A549 (cell line): ENCODE measurements at regions not wholly inside any gene's neighbourhood (a gene's known extent, or its start where the extent isn't known, plus 50 kb on each side); places are given as distances from the start of the nearest gene placed in this dataset.

Experiments used
- ATAC-seq, 2 experiments: fragments of 200-7000 bp in 1 of 2; fragments of >200 bp in 1 of 2; cut with Nextera tagmentation in 1 of 2; cut with Tn5 transposase in 1 of 2; 3 replicates each; pipeline versions ENCODE4 v1.8.0 to v1.9.1; 2018 to 2020; ENCODE audit warnings: mild to moderate bottlenecking in 1 of 2, moderate library complexity in 1 of 2
- CTCF ChIA-PET: fragments of 300-600 bp; sonication (Branson Sonifier 250); formaldehyde crosslinking; extraction: SDS; loops from one replicate; lab custom pipeline; 2021; ENCODE audit warnings: antibody characterized with exemption, inconsistent platforms; lab: Yijun Ruan, JAX
- POLR2A ChIA-PET: fragments of 350-600 bp; formaldehyde crosslinking; extraction: SDS; loops from one replicate; lab custom pipeline; 2021; ENCODE audit warnings: antibody characterized with exemption, inconsistent platforms; lab: Yijun Ruan, JAX
- DNase-seq, 2 experiments: peaks; one replicate each; pipeline versions ENCODE4 v3.0.0 to v3.0.0-alpha.2; 2011 to 2016; ENCODE audit warnings: low read depth in 1 of 2, low spot score in 1 of 2
- FAIRE-seq: peaks from 2 replicates; lab custom pipeline; 2011; peaks lifted over from hg19 to GRCh38; lab: Jason Lieb, UNC
- H3K27ac ChIP-seq, 2 experiments: fragments of >200 bp; sonication (Bioruptor Twin); formaldehyde crosslinking; 3 replicates each; pipeline ENCODE4 v1.5.1; 2016 to 2017
- H3K4me1 ChIP-seq: fragments of >200 bp; sonication (Bioruptor Twin); formaldehyde crosslinking; 3 replicates; pipeline ENCODE4 v1.6.1; 2016
- H3K4me2 ChIP-seq: fragments of >200 bp; sonication (Bioruptor Twin); formaldehyde crosslinking; 3 replicates; pipeline ENCODE4 v1.6.1; 2016
- H3K4me3 ChIP-seq: fragments of >200 bp; sonication (Bioruptor Twin); formaldehyde crosslinking; 3 replicates; pipeline ENCODE4 v1.5.1; 2016
- H3K9me3 ChIP-seq: fragments of >200 bp; sonication (Bioruptor Twin); formaldehyde crosslinking; 3 replicates; pipeline ENCODE4 v1.6.1; 2016
- ATOH8 ChIP-seq: fragments of 250-450 bp; sonication (Bioruptor Pico); IDR thresholded peaks from 2 replicates; pipeline ENCODE4 v1.5.0; 2020; ENCODE audit warnings: low read depth, mild to moderate bottlenecking, moderate library complexity
- BHLHE40 ChIP-seq: IDR thresholded peaks from 2 replicates; pipeline ENCODE4 v1.6.1; 2012; ENCODE audit warnings: low read depth, low read length, inconsistent platforms
- CBX2 ChIP-seq: fragments of 200-600 bp; sonication (generic); IDR thresholded peaks from 2 replicates; pipeline ENCODE4 v1.6.1; 2016; ENCODE audit warnings: low read depth, mild to moderate bottlenecking, borderline replicate concordance
- CEBPB ChIP-seq, 2 experiments: fragments of >200 bp in 1 of 2; sonication (Bioruptor Twin) in 1 of 2; formaldehyde crosslinking in 1 of 2; IDR thresholded peaks; 2 replicates each; pipeline ENCODE4 v1.6.1; 2012 to 2016
- CHD4 ChIP-seq: fragments of 200-600 bp; sonication (generic); IDR thresholded peaks from 2 replicates; pipeline ENCODE4 v1.6.1; 2016; ENCODE audit warnings: antibody characterized with exemption, mild to moderate bottlenecking, borderline replicate concordance
- EHMT2 ChIP-seq: fragments of 200-600 bp; sonication (generic); IDR thresholded peaks from 2 replicates; pipeline ENCODE4 v1.6.1; 2016; ENCODE audit warnings: antibody characterized with exemption, low read depth, mild to moderate bottlenecking, moderate library complexity
- EP300 ChIP-seq, 2 experiments: fragments of >200 bp; sonication (Bioruptor Twin); formaldehyde crosslinking; IDR thresholded peaks; 2 replicates in 1 of 2; 3 replicates in 1 of 2; pipeline ENCODE4 v1.6.1; 2016 to 2017
- ESRRA ChIP-seq: fragments of 150-350 bp; IDR thresholded peaks from 2 replicates; pipeline ENCODE4 v1.6.1; 2014; ENCODE audit warnings: mild to moderate bottlenecking, low read length, borderline replicate concordance
- FOSL2 ChIP-seq, 2 experiments: fragments of 450-650 bp in 1 of 2; fragments of >200 bp in 1 of 2; sonication (Bioruptor Twin) in 1 of 2; formaldehyde crosslinking; IDR thresholded peaks; 2 replicates each; pipeline versions ENCODE4 v1.5.0 to v1.6.1; 2016 to 2020; ENCODE audit warnings: mild to moderate bottlenecking in 1 of 2, moderate library complexity in 1 of 2
- FOXS1 ChIP-seq: fragments of 250-450 bp; sonication (Bioruptor Pico); IDR thresholded peaks from 2 replicates; pipeline ENCODE4 v1.5.0; 2020; ENCODE audit warnings: mild to moderate bottlenecking, moderate library complexity
- GATA3 ChIP-seq: IDR thresholded peaks from 2 replicates; pipeline ENCODE4 v1.6.1; 2012; ENCODE audit warnings: borderline replicate concordance
- HEYL ChIP-seq: fragments of 250-450 bp; sonication (Bioruptor Pico); IDR thresholded peaks from 2 replicates; pipeline ENCODE4 v1.8.0; 2021; ENCODE audit warnings: mild to moderate bottlenecking, moderate library complexity
- HMGXB4 ChIP-seq: fragments of 250-450 bp; sonication (Bioruptor Pico); IDR thresholded peaks from 2 replicates; pipeline ENCODE4 v1.5.0; 2021; ENCODE audit warnings: mild to moderate bottlenecking, moderate library complexity, borderline replicate concordance
- HOXB13 ChIP-seq: fragments of 250-450 bp; sonication (Bioruptor Pico); IDR thresholded peaks from 2 replicates; pipeline ENCODE4 v1.5.0; 2020; ENCODE audit warnings: low read depth, mild to moderate bottlenecking, moderate library complexity
- JUN ChIP-seq, 2 experiments: fragments of >200 bp; sonication (Bioruptor Twin); formaldehyde crosslinking; IDR thresholded peaks; 2 replicates in 1 of 2; 3 replicates in 1 of 2; pipeline ENCODE4 v1.6.1; 2016 to 2017
- MAX ChIP-seq: IDR thresholded peaks from 2 replicates; pipeline ENCODE4 v1.6.1; 2012
- NFE2L2 ChIP-seq: fragments of 150-350 bp; conservative IDR thresholded peaks from 2 replicates; pipeline ENCODE4 v1.6.1; 2014; ENCODE audit warnings: low read length
- PHF8 ChIP-seq: fragments of 200-600 bp; sonication (generic); IDR thresholded peaks from 2 replicates; pipeline ENCODE4 v1.6.1; 2016; ENCODE audit warnings: low read depth, mild to moderate bottlenecking, antibody characterized with exemption, moderate library complexity, borderline replicate concordance
- REST ChIP-seq: fragments of 200-600 bp; sonication (generic); IDR thresholded peaks from 2 replicates; pipeline ENCODE4 v1.6.1; 2016; ENCODE audit warnings: antibody characterized with exemption, mild to moderate bottlenecking, moderate library complexity
- RNF2 ChIP-seq: fragments of 200-600 bp; sonication (generic); IDR thresholded peaks from 2 replicates; pipeline ENCODE4 v1.6.1; 2016; ENCODE audit warnings: low read depth, mild to moderate bottlenecking, antibody characterized with exemption, moderate library complexity, borderline replicate concordance
- TFCP2L1 ChIP-seq: fragments of 250-450 bp; sonication (Bioruptor Pico); IDR thresholded peaks from 2 replicates; pipeline ENCODE4 v1.5.0; 2021; ENCODE audit warnings: mild to moderate bottlenecking
- USF2 ChIP-seq: fragments of 450-650 bp; IDR thresholded peaks from 2 replicates; pipeline ENCODE4 v1.6.1; 2014; ENCODE audit warnings: antibody characterized with exemption
- WGBS: methylation state at CpG from one replicate; pipeline ENCODE4 v1.1.6; 2017; ENCODE audit errors: missing lambda C conversion rate; 5-methylcytosine and 5-hydroxymethylcytosine counted together

GRCh38 chr3:41126961-41127360, 72.3 kb upstream of the CTNNB1 start:
- Histone ChIP-seq H3K4me3 (no peak overlapping the region), H3K4me2 (no peak overlapping the region), H3K27ac (no peak overlapping the region), H3K4me1 (no peaks in the 10 kb centered on the region), H3K9me3 (peaks cover 12% of the 10 kb centered on the region)
- no peak for ATAC-seq
- ChIA-PET CTCF (no interaction called here), POLR2A (no interaction called here)
- no peak for DNase-seq
- TF ChIP-seq CEBPB (IDR thresholded peaks at IDR 0.05), result no peak
- no peak for TF ChIP-seq TFCP2L1
- no peak for TF ChIP-seq HMGXB4 (CRISPR knock-in tag)
- TF ChIP-seq GATA3, result no peak
- TF ChIP-seq CHD4, result no peak
- TF ChIP-seq BHLHE40, result no peak
- no peak for TF ChIP-seq FOSL2 (IDR thresholded peaks at IDR 0.05)
- no peak for TF ChIP-seq FOSL2 (CRISPR knock-in tag; IDR thresholded peaks at IDR 0.05)
- no peak for TF ChIP-seq NFE2L2
- TF ChIP-seq REST, result no peak
- TF ChIP-seq USF2, result no peak
- TF ChIP-seq ESRRA, result no peak
- TF ChIP-seq EHMT2, result no peak
- 8% methylated on average over 1 of the region's 1 CpG for WGBS
- FAIRE-seq, result no peak

GRCh38 chr3:41127414-41127813, 71.9 kb upstream of the CTNNB1 start:
- WGBS, result 26% methylated on average over 2 of the region's 2 CpGs
- H3K27ac ChIP-seq, result no peak overlapping the region
- no peak for DNase-seq
- ChIA-PET CTCF (no interaction called here), POLR2A (no interaction called here)
- H3K4me3 ChIP-seq, result no peak overlapping the region
- no peak for FAIRE-seq
- no peak for ATAC-seq
- TF ChIP-seq HEYL (CRISPR knock-in tag) (no peak), RNF2 (no peak), CBX2 (no peak), PHF8 (no peak), CEBPB (IDR thresholded peaks at IDR 0.05) (no peak), JUN (IDR thresholded peaks at IDR 0.05) (no peak), FOXS1 (CRISPR knock-in tag) (no peak), EP300 (IDR thresholded peaks at IDR 0.05) (no peak), ATOH8 (no peak), EHMT2 (no peak), MAX (no peak), HOXB13 (CRISPR knock-in tag) (no peak)
- no peaks in the 10 kb centered on the region for H3K4me1 ChIP-seq
- no peak overlapping the region for H3K4me2 ChIP-seq
- peaks cover 12% of the 10 kb centered on the region for H3K9me3 ChIP-seq
